GM21528 (cell line): ENCODE measurements at regions not wholly inside any gene's neighbourhood (a gene's known extent, or its start where the extent isn't known, plus 50 kb on each side); places are given as distances from the start of the nearest gene placed in this dataset.

Experiments
- ATAC-seq: cut with Tn5 transposase; IDR thresholded peaks from one replicate; pipeline ENCODE4 v1.9.1; 2021; ENCODE audit warnings: mild to moderate bottlenecking, moderate library complexity; ENCODE audit not compliant: unreplicated experiment, low FRiP score

GRCh38 chr13:97133554-97133953 is 88.6 kb upstream of the MBNL2 start:
- ATAC-seq, result no peak

GRCh38 chr13:97133955-97134354 is 88.2 kb upstream of the MBNL2 start:
- no peak for ATAC-seq

- no peak for ATAC-seq
Measured at GRCh38 chr13:97134364-97135095, 87.6 kb upstream of the MBNL2 start.

GRCh38 chr13:97135883-97136282 is 86.2 kb upstream of the MBNL2 start:
- ATAC-seq, result no peak

- ATAC-seq, result no peak
Measured at GRCh38 chr13:97136418-97136817, 85.7 kb upstream of the MBNL2 start.

GRCh38 chr13:97139691-97140090 is 82.4 kb upstream of the MBNL2 start:
- no peak for ATAC-seq

- ATAC-seq, result no peak
Measured at GRCh38 chr13:97140131-97140530, 82.0 kb upstream of the MBNL2 start.

GRCh38 chr13:97140611-97141010 is 81.5 kb upstream of the MBNL2 start:
- no peak for ATAC-seq

GRCh38 chr13:97141097-97141496 is 81.0 kb upstream of the MBNL2 start:
- no peak for ATAC-seq

GRCh38 chr13:97141564-97142005 is 80.5 kb upstream of the MBNL2 start:
- ATAC-seq, result no peak

GRCh38 chr13:97142452-97142851 is 79.7 kb upstream of the MBNL2 start:
- no peak for ATAC-seq

GRCh38 chr13:97145057-97145456 is 77.1 kb upstream of the MBNL2 start:
- ATAC-seq, result no peak

- no peak for ATAC-seq
Measured at GRCh38 chr13:97148894-97149293, 73.2 kb upstream of the MBNL2 start.

- ATAC-seq, result no peak
Measured at GRCh38 chr13:97160421-97160820, 61.7 kb upstream of the MBNL2 start.

- ATAC-seq, result no peak
Measured at GRCh38 chr13:97161582-97162231, 60.4 kb upstream of the MBNL2 start.

GRCh38 chr13:97165502-97166425 is 56.4 kb upstream of the MBNL2 start:
- no peak for ATAC-seq

GRCh38 chr13:97171136-97171535 is 51.0 kb upstream of the MBNL2 start:
- ATAC-seq, result no peak
